ENCODE measurements at regions not wholly inside any gene's neighbourhood (a gene's known extent, or its start where the extent isn't known, plus 50 kb on each side); places are given as distances from the start of the nearest gene placed in this dataset.

DNA sequence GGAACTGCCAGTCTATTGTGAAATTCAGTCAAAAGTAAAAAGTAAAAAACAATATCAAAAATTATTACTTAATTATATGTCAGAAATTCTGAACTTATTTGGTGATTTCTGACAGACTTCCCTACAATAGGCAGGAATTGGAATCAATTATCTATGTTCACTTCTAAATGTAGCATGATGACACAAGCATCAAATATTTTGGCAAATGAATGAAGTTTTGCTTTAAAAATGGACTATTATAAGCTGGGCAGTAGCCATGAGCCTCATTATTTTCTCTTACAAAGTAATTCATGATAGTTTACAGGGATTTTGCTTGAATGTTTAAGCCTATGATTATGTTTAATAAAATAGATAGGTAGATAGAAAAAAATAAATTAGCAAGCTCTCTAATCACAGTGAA, 582.6 kb downstream of the SLITRK6 start:
- TF ChIP-seq, protein P1, sequence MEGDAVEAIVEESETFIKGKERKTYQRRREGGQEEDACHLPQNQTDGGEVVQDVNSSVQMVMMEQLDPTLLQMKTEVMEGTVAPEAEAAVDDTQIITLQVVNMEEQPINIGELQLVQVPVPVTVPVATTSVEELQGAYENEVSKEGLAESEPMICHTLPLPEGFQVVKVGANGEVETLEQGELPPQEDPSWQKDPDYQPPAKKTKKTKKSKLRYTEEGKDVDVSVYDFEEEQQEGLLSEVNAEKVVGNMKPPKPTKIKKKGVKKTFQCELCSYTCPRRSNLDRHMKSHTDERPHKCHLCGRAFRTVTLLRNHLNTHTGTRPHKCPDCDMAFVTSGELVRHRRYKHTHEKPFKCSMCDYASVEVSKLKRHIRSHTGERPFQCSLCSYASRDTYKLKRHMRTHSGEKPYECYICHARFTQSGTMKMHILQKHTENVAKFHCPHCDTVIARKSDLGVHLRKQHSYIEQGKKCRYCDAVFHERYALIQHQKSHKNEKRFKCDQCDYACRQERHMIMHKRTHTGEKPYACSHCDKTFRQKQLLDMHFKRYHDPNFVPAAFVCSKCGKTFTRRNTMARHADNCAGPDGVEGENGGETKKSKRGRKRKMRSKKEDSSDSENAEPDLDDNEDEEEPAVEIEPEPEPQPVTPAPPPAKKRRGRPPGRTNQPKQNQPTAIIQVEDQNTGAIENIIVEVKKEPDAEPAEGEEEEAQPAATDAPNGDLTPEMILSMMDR (conservative IDR thresholded peaks at IDR 0.05; ENCODE audit: low read length) = no peak
- no peak for TF ChIP-seq EZH2phosphoT487 (IDR thresholded peaks at IDR 0.05; ENCODE audit: borderline replicate concordance)
